GM19455 (cell line): ENCODE measurements at regions not wholly inside any gene's neighbourhood (a gene's known extent, or its start where the extent isn't known, plus 50 kb on each side); places are given as distances from the start of the nearest gene placed in this dataset.
"Not testable (repeated sequence)": the region's sequence is repeated elsewhere in the genome, so short reads cannot be mapped to it uniquely, and the experiment has no call there.

Source experiments
- ATAC-seq: cut with Tn5 transposase; IDR thresholded peaks from one replicate; pipeline ENCODE4 v1.9.1; 2021; ENCODE audit not compliant: unreplicated experiment

- ATAC-seq = peak; percentile 15
These were observed 166.9 kb downstream of the TOMM20 start for GRCh38 chr1:234961456-234962339.

- ATAC-seq = no peak
These were observed 167.7 kb downstream of the TOMM20 start for GRCh38 chr1:234960722-234961455.

DNA sequence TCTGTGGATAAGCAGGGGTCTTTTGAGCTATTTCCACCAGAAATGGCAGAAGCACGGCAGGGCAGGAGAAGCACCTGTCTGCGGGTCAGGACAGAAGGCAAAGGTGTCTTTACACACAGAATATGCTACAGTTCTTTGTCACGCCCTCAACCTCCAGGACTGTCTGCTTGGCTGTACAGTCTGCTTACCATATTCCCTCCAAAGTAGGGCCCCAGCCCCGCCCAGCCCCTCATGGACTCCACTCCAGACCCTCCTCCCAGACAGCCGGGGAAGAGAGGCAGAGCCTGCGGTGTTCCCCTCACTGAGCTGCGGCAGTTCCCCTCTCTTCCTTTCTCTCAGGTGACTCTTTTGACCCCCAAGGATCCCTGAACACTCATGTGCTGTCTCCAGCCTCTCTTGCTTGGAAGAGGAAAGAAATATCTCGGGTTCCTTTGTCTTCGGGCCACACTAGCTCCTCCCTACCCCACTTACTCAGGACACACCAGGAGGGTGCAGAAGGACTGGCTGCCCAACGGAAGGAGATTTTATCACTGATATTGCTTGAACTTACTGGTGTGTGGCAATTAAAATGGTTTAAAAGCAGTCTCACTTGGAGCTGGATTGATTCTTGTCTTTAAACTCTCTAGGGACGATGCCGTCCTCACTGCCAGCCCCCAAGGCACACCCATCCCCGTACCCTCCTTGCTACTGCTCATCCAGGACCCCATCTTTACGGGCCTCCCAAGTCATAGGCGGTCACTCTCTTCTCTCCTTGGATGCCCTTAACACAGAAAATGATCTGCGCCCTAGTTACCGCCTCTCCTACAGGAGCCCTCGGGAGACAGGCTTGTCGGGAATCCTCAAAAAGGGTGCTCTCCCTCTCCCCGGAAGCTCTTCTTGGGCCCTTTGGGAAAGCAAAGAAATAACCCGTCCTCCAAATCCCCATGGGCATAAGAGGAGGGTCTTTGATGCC is 169.7 kb downstream of the TOMM20 start:
- ATAC-seq = no peak

DNA sequence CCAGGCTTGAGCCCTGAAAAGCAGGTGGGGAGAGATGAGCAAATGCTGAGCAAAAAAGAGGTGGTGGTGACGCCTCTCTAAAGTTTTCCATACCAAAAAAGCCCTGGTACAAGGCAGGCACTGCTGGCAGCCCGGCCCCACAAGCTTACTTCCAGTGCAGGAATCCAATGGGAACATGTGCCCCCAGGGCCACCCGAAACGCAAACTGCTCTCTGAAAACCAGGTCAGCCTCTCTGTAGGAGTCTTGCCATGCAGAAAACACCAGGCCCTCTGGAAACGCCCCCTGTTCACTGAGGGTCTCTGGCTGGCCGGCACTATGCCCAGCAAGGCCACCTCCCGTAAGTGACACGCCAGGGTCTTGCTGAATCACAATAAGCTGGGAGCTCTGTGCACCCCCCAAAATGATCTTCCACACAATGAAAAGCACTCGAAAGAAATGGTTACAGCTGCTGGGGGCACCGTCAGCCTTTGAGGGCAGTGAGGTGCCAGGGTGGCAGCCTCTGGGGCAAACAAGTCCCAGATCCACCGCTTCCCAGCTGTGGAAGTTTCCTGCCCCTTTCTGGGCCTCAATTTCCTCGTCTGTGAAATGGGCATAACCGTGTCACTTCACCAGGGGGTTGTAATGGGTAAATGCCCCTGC is 170.5 kb downstream of the TOMM20 start:
- no peak for ATAC-seq

GRCh38 chr1:234957330-234958065 is 171.1 kb downstream of the TOMM20 start:
- no peak for ATAC-seq

DNA sequence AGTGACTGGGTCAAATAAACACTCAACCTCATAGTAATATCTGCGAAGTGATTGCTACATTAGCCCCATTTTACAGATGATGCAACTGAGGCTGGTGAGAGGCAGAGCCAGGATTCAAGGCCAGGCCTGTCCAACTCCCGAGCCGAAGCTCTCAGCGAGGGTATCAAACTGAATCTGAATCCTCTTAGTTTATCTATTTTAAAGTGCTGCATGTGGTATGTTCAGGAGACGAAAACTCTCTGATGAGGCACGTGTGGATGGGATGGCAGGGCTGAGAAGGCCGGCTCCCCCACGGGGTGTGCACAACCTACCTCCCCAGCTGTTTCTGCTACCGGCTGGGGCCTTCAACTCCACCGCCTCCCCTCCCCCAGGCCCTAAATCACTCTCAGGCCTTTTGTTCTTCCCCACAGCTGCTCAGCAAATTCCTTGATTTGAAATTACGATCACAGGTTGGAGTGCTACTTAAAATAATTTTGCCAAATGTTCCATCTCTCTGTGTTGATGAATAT is 171.8 kb downstream of the TOMM20 start:
- no peak for ATAC-seq

- ATAC-seq = no peak
These were observed 173.4 kb downstream of the TOMM20 start for GRCh38 chr1:234955107-234955731.

GRCh38 chr1:234954613-234955012 is 174.0 kb downstream of the TOMM20 start:
- no peak for ATAC-seq

DNA sequence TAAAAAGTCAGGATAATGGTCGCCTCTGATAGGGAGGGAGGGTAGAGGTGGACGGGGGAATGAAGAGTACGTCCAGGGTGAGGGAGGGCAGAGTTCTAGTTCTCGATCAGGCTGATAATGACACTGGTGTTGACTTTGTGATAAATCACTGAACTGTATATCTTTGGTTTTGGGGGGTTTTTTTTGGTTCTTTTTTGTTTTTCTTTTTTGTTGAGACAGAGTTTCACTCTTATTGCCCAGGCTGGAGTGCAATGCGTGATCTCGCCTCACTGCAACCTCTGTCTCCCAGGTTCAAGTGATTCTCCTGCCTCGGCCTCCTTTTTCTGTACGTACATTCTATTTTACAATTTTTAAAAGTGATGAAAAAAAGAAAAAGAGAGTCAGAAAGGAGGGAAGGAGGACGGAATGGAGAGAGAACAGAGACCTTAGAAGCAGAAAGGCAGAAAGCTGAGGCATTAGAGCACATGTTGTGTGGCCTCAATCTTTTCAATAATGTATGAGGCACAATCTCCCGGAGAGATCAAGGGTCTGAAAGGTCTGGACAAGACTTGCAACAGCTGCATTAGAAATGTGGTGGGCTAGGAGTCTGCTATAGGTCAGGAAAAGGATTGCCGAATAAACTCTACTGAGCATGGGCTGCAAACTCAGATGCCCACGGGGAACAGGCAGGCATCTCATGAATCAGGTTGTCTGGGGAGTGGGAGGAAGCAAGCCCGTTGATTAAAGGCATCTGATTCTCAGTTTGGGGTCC is 174.8 kb downstream of the TOMM20 start:
- ATAC-seq = no peak

- no peak for ATAC-seq
These were observed 178.0 kb downstream of the TOMM20 start for GRCh38 chr1:234950598-234950997.

GRCh38 chr1:234949528-234949927 is 179.1 kb downstream of the TOMM20 start:
- ATAC-seq = not testable (repeated sequence)

DNA sequence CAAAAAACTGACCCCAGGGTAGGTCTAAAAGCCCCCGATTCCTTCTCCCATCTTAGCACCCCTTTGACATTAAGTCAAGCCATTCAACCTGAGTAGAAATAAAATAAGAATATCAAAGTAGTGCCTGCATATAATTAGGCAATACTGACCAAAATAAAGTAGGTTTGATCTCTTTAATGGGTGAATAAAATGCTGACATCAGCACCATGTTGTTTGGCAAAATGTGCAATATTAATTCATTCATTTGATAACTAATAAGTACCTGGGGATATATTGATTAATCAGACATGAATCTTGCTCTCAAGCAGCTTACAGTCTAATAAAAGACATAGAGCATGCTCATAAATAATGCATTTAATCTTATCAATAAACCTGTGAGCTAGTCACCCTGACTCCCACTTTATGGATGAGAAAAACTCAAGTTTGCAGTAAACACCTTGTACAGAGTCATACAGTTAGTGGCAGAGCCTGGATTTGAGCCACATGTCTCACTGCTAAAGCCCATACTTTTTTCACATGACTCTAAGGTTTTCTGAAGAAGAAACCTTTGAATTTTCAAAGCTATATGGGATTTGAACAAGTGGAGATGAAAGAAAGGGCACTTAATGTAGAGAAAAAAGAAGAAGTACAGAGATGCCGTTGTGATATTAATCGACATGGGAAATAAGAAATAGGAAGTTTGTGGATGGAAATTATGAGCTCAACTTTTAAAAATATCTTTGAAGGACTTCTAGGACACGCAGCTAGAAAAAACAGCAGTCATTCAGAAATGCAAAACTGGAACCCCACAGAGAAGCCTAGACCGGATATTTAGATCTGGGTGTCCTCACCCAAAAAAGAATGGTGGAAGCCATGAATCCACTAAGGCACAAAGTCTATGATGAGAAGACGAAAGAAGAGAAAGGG is 183.9 kb downstream of the TOMM20 start:
- no peak for ATAC-seq

- ATAC-seq = no peak
These were observed 184.7 kb downstream of the TOMM20 start for GRCh38 chr1:234943836-234944402.

DNA sequence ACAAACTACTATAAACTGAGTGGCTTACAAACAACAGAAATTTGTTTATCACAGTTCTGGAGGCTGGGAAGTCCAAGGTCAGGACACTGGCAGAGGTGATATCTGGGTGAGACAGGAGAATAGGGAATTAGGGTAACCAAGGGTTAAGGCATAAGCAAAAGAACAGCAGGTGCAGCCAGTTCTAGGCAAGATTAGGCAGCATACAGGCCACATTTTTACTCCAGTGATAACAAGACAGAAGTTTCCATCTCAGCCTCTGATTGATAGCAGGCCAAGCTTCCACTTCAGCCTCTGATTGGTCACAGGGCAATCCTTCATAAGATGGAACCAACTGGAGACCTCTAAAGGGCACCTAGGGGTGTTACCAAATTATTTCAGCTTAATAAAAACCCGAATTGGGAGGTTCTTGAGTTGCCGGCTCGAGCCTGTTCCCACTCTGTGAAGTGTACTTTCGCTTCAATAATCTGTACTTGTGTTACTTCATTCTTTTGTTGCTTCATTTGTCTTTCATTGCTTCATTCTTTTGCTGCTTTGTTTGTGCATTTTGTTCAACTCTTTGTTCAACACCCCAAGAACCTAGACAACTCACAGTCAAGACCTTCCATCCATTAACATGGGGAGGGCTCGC is 185.6 kb downstream of the TOMM20 start:
- no peak for ATAC-seq

- no peak for ATAC-seq
These were observed 186.7 kb downstream of the TOMM20 start for GRCh38 chr1:234942012-234942332.

- ATAC-seq = no peak
These were observed 187.2 kb downstream of the TOMM20 start for GRCh38 chr1:234941321-234942011.
